ENCODE measurements at regions not wholly inside any gene's neighbourhood (a gene's known extent, or its start where the extent isn't known, plus 50 kb on each side); places are given as distances from the start of the nearest gene placed in this dataset.

DNA sequence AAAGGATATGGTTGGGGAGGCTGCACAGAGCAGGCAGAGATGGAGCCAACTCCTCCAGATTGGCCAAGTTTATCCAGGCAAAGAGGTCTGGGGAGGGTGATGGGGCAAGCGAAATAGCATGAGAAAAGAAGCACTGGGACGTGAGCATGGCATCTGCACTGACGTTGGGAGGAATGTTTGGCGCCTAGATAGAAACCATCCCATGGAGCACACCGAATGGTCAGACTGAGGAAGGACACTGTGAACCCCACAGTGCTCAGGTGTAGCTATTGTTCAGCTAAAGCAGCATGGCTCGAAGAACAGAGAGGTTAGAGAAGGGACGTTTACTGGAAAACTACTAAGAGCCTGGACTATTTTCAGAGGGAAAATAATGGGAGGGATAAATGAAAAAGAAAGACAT is 387.1 kb downstream of the EMP1 start:
- WGBS, result 90% methylated on average over 7 of the region's 7 CpGs
- DNase-seq (ENCODE audit: low spot score in 2 of 2), result no peak
- H3K4me1 ChIP-seq, result no peaks in the 10 kb centered on the region

DNA sequence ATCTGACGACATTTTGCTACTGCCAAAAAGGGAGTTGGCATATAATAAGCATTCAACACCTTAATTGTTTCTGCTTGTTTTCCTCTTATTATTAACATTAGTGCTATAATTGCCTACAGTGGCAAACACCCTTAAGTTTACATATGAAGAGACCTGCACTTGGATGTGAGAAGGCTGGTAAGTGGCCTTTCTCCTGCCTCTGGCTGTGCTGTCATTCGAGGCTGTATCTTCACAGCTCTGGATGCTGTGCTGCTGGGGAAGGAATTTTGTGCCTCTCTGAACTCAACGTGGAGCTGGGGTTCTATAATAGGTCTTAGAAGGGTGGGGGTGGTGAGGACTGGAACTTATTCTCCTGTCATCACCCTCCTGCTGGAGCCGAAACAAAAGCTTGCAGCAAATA is 385.9 kb downstream of the EMP1 start:
- no peak overlapping the region for H3K27ac ChIP-seq
- no peaks in the 10 kb centered on the region for H3K9me3 ChIP-seq
- H3K36me3 ChIP-seq, result no peaks in the 10 kb centered on the region
- H3K4me1 ChIP-seq, result no peaks in the 10 kb centered on the region
- H3K27me3 ChIP-seq, result no peaks in the 10 kb centered on the region
- TF ChIP-seq POLR2AphosphoS5 (IDR thresholded peaks at IDR 0.05), result no peak
- TF ChIP-seq EP300 (IDR thresholded peaks at IDR 0.05), result no peak
- TF ChIP-seq, protein P1, sequence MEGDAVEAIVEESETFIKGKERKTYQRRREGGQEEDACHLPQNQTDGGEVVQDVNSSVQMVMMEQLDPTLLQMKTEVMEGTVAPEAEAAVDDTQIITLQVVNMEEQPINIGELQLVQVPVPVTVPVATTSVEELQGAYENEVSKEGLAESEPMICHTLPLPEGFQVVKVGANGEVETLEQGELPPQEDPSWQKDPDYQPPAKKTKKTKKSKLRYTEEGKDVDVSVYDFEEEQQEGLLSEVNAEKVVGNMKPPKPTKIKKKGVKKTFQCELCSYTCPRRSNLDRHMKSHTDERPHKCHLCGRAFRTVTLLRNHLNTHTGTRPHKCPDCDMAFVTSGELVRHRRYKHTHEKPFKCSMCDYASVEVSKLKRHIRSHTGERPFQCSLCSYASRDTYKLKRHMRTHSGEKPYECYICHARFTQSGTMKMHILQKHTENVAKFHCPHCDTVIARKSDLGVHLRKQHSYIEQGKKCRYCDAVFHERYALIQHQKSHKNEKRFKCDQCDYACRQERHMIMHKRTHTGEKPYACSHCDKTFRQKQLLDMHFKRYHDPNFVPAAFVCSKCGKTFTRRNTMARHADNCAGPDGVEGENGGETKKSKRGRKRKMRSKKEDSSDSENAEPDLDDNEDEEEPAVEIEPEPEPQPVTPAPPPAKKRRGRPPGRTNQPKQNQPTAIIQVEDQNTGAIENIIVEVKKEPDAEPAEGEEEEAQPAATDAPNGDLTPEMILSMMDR (IDR thresholded peaks at IDR 0.05), result no peak
- TF ChIP-seq POLR2A (IDR thresholded peaks at IDR 0.05), result no peak
- no peak for DNase-seq (ENCODE audit: low spot score in 2 of 2)
- no peak overlapping the region for H3K4me3 ChIP-seq
- WGBS, result 30% methylated on average over 4 of the region's 4 CpGs

More for the DNA sequence above, 387.1 kb downstream of the EMP1 start:
- Histone ChIP-seq H3K9me3 (no peaks in the 10 kb centered on the region), H3K27ac (no peak overlapping the region), H3K4me3 (no peak overlapping the region), H3K36me3 (no peaks in the 10 kb centered on the region), H3K27me3 (no peaks in the 10 kb centered on the region)
- TF ChIP-seq EP300 (IDR thresholded peaks at IDR 0.05) (no peak), POLR2A (IDR thresholded peaks at IDR 0.05) (no peak)

DNA sequence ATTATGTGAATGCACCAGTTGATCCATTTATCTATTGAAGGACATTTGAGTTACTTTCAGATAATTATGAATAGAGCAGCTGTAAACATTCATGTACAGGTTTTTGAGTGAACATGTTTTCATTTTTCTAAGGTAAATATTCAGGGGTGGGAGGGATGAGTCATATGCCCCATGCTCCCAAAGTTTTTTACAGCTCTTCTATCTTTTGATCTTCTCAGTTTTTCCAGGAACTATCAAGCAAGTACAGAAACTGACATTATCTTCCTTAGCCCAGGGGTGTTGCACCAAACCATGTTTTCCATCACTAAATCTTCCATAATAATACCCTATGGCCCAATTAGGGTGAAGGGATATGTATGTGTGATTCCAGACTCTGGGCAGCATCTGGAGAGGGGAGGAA is 384.5 kb downstream of the EMP1 start:
- Histone ChIP-seq H3K36me3 (no peaks in the 10 kb centered on the region), H3K9me3 (no peaks in the 10 kb centered on the region), H3K27me3 (no peaks in the 10 kb centered on the region), H3K27ac (no peak overlapping the region), H3K4me3 (no peak overlapping the region), H3K4me1 (no peaks in the 10 kb centered on the region)
- no peak for DNase-seq (ENCODE audit: low spot score in 2 of 2)
- TF ChIP-seq POLR2A (IDR thresholded peaks at IDR 0.05) (no peak), POLR2AphosphoS5 (IDR thresholded peaks at IDR 0.05) (no peak), EP300 (IDR thresholded peaks at IDR 0.05) (no peak)
- TF ChIP-seq, protein P1 (IDR thresholded peaks at IDR 0.05), result no peak

DNA sequence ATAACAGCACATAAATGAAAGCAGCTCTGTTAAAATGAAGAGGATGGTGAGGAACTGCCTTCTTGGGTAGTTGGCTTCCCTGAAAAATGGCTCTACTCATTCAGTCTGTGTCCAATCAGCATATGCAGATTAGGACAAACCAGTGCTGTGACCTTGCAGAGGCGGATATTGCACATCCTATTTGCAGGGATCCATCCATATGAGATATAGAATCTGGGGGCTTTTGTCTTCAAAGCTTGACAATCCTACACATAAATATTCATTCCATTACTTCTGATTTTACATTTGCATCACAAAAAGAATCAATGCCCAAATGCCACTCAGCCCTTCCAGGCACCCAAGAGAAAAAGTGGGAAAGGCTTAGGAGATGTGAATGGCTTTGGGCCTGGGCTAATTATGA is 383.7 kb downstream of the EMP1 start:
- Histone ChIP-seq H3K9me3 (no peaks in the 10 kb centered on the region), H3K4me1 (no peaks in the 10 kb centered on the region), H3K36me3 (no peaks in the 10 kb centered on the region), H3K4me3 (no peak overlapping the region), H3K27ac (no peak overlapping the region), H3K27me3 (no peaks in the 10 kb centered on the region)
- TF ChIP-seq EP300 (IDR thresholded peaks at IDR 0.05) (no peak), POLR2A (IDR thresholded peaks at IDR 0.05) (no peak), POLR2AphosphoS5 (IDR thresholded peaks at IDR 0.05) (no peak)
- TF ChIP-seq, protein P1 (IDR thresholded peaks at IDR 0.05), result no peak
- DNase-seq (ENCODE audit: low spot score in 2 of 2), result no peak
- 100% methylated on average over 1 of the region's 1 CpG for WGBS

DNA sequence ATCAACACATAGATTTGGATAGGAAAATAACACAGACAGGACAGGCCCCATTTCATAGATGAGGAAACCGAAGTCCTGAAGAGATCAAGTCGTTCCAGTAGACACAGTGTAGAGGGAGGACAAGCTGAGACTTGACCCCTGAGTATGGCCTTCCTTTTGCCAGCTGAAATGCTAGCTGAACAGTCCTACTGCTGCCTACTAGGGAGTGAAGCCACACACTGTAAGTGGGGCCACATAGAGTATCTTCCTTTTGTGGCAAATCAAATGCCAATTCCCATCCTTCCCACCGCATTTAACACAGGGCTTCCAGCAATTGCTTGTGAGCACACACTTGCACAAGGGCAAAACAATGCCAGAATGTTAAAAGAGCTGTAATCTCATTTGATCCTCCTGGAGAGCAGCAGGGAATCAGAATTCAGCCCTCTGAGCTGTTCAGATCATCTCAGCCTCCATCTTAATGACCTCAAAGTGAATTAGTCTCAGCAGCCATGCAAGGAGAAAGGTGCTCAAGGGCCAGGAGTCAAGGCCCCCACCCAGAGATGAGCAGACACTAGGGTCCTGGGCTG is 380.5 kb downstream of the EMP1 start:
- Histone ChIP-seq H3K4me3 (no peak overlapping the region), H3K27me3 (no peaks in the 10 kb centered on the region), H3K27ac (no peak overlapping the region), H3K4me1 (no peaks in the 10 kb centered on the region), H3K9me3 (no peaks in the 10 kb centered on the region), H3K36me3 (no peaks in the 10 kb centered on the region)
- TF ChIP-seq EP300 (IDR thresholded peaks at IDR 0.05), result no peak
- no peak for TF ChIP-seq POLR2A (IDR thresholded peaks at IDR 0.05)
- TF ChIP-seq, protein P1 (IDR thresholded peaks at IDR 0.05), result no peak
- no peak for TF ChIP-seq POLR2AphosphoS5 (IDR thresholded peaks at IDR 0.05)
- no peak for DNase-seq (ENCODE audit: low spot score in 2 of 2)
- WGBS, result 81% methylated on average over 3 of the region's 3 CpGs
